ENCODE measurements at regions not wholly inside any gene's neighbourhood (a gene's known extent, or its start where the extent isn't known, plus 50 kb on each side); places are given as distances from the start of the nearest gene placed in this dataset.

- DNase-seq (ENCODE audit: low read depth) = peak; percentile 58
These were observed 120.1 kb upstream of the MAX start for GRCh38 chr14:65222440-65222858.

- DNase-seq (ENCODE audit: low read depth) = no peak
These were observed 121.3 kb upstream of the MAX start for GRCh38 chr14:65223636-65224035.

- DNase-seq (ENCODE audit: low read depth) = peak; percentile 57
These were observed 122.5 kb upstream of the MAX start for GRCh38 chr14:65224799-65225198.

- DNase-seq (ENCODE audit: low read depth) = no peak
These were observed 123.2 kb upstream of the MAX start for GRCh38 chr14:65225299-65226159.

GRCh38 chr14:65226824-65227604, 124.7 kb upstream of the MAX start:
- DNase-seq (ENCODE audit: low read depth) = no peak

GRCh38 chr14:65228436-65228835, 126.1 kb upstream of the MAX start:
- DNase-seq (ENCODE audit: low read depth) = no peak

GRCh38 chr14:65228956-65229747, 126.8 kb upstream of the MAX start:
- no peak for DNase-seq (ENCODE audit: low read depth)

GRCh38 chr14:65229748-65230728, 127.7 kb upstream of the MAX start:
- peak; percentile 41 for DNase-seq (ENCODE audit: low read depth)

- DNase-seq (ENCODE audit: low read depth) = no peak
These were observed 129.1 kb upstream of the MAX start for GRCh38 chr14:65231286-65231980.

- no peak for DNase-seq (ENCODE audit: low read depth)
These were observed 132.5 kb upstream of the MAX start for GRCh38 chr14:65234752-65235361.

GRCh38 chr14:65237023-65237814, 134.9 kb upstream of the MAX start:
- DNase-seq (ENCODE audit: low read depth) = no peak

GRCh38 chr14:65237941-65238340, 135.6 kb upstream of the MAX start:
- DNase-seq (ENCODE audit: low read depth) = no peak

- peak; percentile 53 for DNase-seq (ENCODE audit: low read depth)
These were observed 136.1 kb upstream of the MAX start for GRCh38 chr14:65238456-65238855.

GRCh38 chr14:65239143-65239937, 137.0 kb upstream of the MAX start:
- no peak for DNase-seq (ENCODE audit: low read depth)

GRCh38 chr14:65239938-65240296, 137.6 kb upstream of the MAX start:
- no peak for DNase-seq (ENCODE audit: low read depth)

GRCh38 chr14:65241125-65241752, 138.9 kb upstream of the MAX start:
- DNase-seq (ENCODE audit: low read depth) = no peak

- no peak for DNase-seq (ENCODE audit: low read depth)
These were observed 140.4 kb upstream of the MAX start for GRCh38 chr14:65242732-65243134.

All from myocyte (in vitro differentiated cells).